Naive thymus-derived CD4-positive, alpha-beta T cell (primary cell): ENCODE measurements at regions not wholly inside any gene's neighbourhood (a gene's known extent, or its start where the extent isn't known, plus 50 kb on each side); places are given as distances from the start of the nearest gene placed in this dataset.

Experiments used
- ATAC-seq: fragments of 150-1000 bp; cut with Tn5 transposase; 2 replicates; pipeline ENCODE4 v1.10.0; 2021; ENCODE audit warnings: mild to moderate bottlenecking, moderate library complexity
- CTCF ChIA-PET: fragments of 350-600 bp; sonication (Branson Sonifier 250); formaldehyde crosslinking; loops from one replicate; lab custom pipeline; 2021; ENCODE audit warnings: antibody characterized with exemption; lab: Charles Lee
- POLR2A ChIA-PET: fragments of 350-600 bp; sonication (Branson Sonifier 250); formaldehyde crosslinking; loops from one replicate; lab custom pipeline; 2021; ENCODE audit warnings: antibody characterized with exemption, inconsistent platforms; lab: Charles Lee
- DNase-seq, 9 donors: peaks; one replicate each; pipeline versions ENCODE4 v3.0.0 to v3.0.0-alpha.2; 2020 to 2022; ENCODE audit warnings: mixed read lengths in 1 of 9
- H3K27ac ChIP-seq: one replicate; pipeline ENCODE4 v1.7.0; 2013; ENCODE audit warnings: mild to moderate bottlenecking, low read depth, low read length, moderate library complexity
- H3K27me3 ChIP-seq, 2 donors: one replicate each; pipeline ENCODE4 v1.7.0; 2013; ENCODE audit warnings: low read length in 2 of 2, mild to moderate bottlenecking in 2 of 2, moderate library complexity in 2 of 2; ENCODE audit not compliant: control insufficient read depth in 2 of 2, insufficient read depth in 2 of 2
- H3K36me3 ChIP-seq, 3 experiments: 1 replicate in 2 of 3; 2 replicates in 1 of 3; pipeline ENCODE4 v1.7.0; 2013; ENCODE audit warnings: low read length in 3 of 3, mild to moderate bottlenecking in 3 of 3, moderate library complexity in 1 of 3; ENCODE audit not compliant: insufficient read depth in 3 of 3, control insufficient read depth in 2 of 3
- H3K4me1 ChIP-seq, 2 donors: one replicate each; pipeline ENCODE4 v1.7.0; 2013; ENCODE audit warnings: low read length in 2 of 2, mild to moderate bottlenecking in 2 of 2, moderate library complexity in 1 of 2; ENCODE audit not compliant: control insufficient read depth in 2 of 2, insufficient read depth in 2 of 2
- H3K4me3 ChIP-seq: 2 replicates; pipeline ENCODE4 v1.7.0; 2013; ENCODE audit warnings: mild to moderate bottlenecking, low read length
- H3K9me3 ChIP-seq, 3 experiments: 1 replicate in 2 of 3; 2 replicates in 1 of 3; pipeline ENCODE4 v1.7.0; 2013; ENCODE audit warnings: low read length in 3 of 3; ENCODE audit not compliant: control insufficient read depth in 2 of 3
- H3K27ac Mint-ChIP-seq, 9 donors: one replicate each; pipeline ENCODE4 v1.8.0; 2020 to 2022; ENCODE audit warnings: mixed read lengths in 9 of 9, mild to moderate bottlenecking in 8 of 9, moderate library complexity in 5 of 9, inconsistent platforms in 2 of 9
- H3K27me3 Mint-ChIP-seq, 5 donors: one replicate each; pipeline ENCODE4 v1.8.0; 2021 to 2022; ENCODE audit warnings: mixed read lengths in 5 of 5, mild to moderate bottlenecking in 1 of 5
- H3K36me3 Mint-ChIP-seq, 5 donors: one replicate each; pipeline ENCODE4 v1.8.0; 2020 to 2022; ENCODE audit warnings: mixed read lengths in 5 of 5, mild to moderate bottlenecking in 3 of 5, inconsistent platforms in 1 of 5
- H3K4me1 Mint-ChIP-seq, 7 donors: one replicate each; pipeline ENCODE4 v1.8.0; 2020 to 2022; ENCODE audit warnings: mixed read lengths in 7 of 7, mild to moderate bottlenecking in 3 of 7, inconsistent platforms in 1 of 7
- H3K4me3 Mint-ChIP-seq, 10 donors: one replicate each; pipeline ENCODE4 v1.8.0; 2020 to 2022; ENCODE audit warnings: mild to moderate bottlenecking in 10 of 10, mixed read lengths in 10 of 10, moderate library complexity in 6 of 10, inconsistent platforms in 2 of 10
- H3K9me3 Mint-ChIP-seq, 11 donors: one replicate each; pipeline ENCODE4 v1.8.0; 2020 to 2022; ENCODE audit warnings: mixed read lengths in 11 of 11, mild to moderate bottlenecking in 4 of 11, inconsistent platforms in 1 of 11, moderate library complexity in 1 of 11
- intact Hi-C, 2 donors: fragments of 100-400 bp; cut with micrococcal nuclease; formaldehyde crosslinking; loops; one replicate each; pipeline ENCODE4 v1.15.1; 2023

GRCh38 chr3:81094986-81095385, 666.5 kb downstream of the GBE1 start:
- Histone ChIP-seq H3K27ac (no peak overlapping the region), H3K9me3 (no peaks in the 10 kb centered on the region), H3K4me1 (no peaks in the 10 kb centered on the region), H3K27me3 (no peaks in the 10 kb centered on the region), H3K36me3 (no peaks in the 10 kb centered on the region), H3K4me3 (no peak overlapping the region)
- Mint-ChIP-seq H3K27me3 (no peaks in the 10 kb centered on the region), H3K9me3 (peaks cover 0 to 6% (median 4%) of the 10 kb centered on the region in 11 donors), H3K4me3 (no peak overlapping the region), H3K27ac (no peak overlapping the region), H3K36me3 (no peaks in the 10 kb centered on the region), H3K4me1 (no peaks in the 10 kb centered on the region)
- ChIA-PET CTCF (no interaction called here), POLR2A (interaction anchor here (0.7 kb wide), 1 partner anchor 20 kb away, joined by 3 read pairs; no protein-coding TSS in a partner anchor)
- ATAC-seq (no peak), DNase-seq (no peak)
- intact Hi-C loops, result no loop called here

- no peak for ATAC-seq
- DNase-seq, result no peak
- Mint-ChIP-seq H3K4me1 (no peaks in the 10 kb centered on the region), H3K27ac (no peak overlapping the region), H3K27me3 (no peaks in the 10 kb centered on the region), H3K36me3 (no peaks in the 10 kb centered on the region), H3K9me3 (peaks cover 0 to 7% (median 0%) of the 10 kb centered on the region in 11 donors), H3K4me3 (no peak overlapping the region)
- ChIA-PET CTCF (no interaction called here), POLR2A (no interaction called here)
- Histone ChIP-seq H3K4me3 (no peak overlapping the region), H3K27ac (no peak overlapping the region), H3K9me3 (no peaks in the 10 kb centered on the region), H3K4me1 (no peaks in the 10 kb centered on the region), H3K36me3 (no peaks in the 10 kb centered on the region), H3K27me3 (no peaks in the 10 kb centered on the region)
- intact Hi-C loops, result no loop called here
Observed at GRCh38 chr3:81087607-81088006, 673.8 kb downstream of the GBE1 start.

GRCh38 chr3:81086348-81086747, 675.1 kb downstream of the GBE1 start:
- intact Hi-C loops, result no loop called here
- Mint-ChIP-seq H3K36me3 (no peaks in the 10 kb centered on the region), H3K27ac (no peak overlapping the region), H3K9me3 (peaks cover 0 to 11% (median 0%) of the 10 kb centered on the region in 11 donors), H3K27me3 (no peaks in the 10 kb centered on the region), H3K4me1 (no peaks in the 10 kb centered on the region), H3K4me3 (no peak overlapping the region)
- CTCF ChIA-PET, result no interaction called here
- no peak for DNase-seq
- Histone ChIP-seq H3K4me3 (no peak overlapping the region), H3K27ac (no peak overlapping the region), H3K4me1 (no peaks in the 10 kb centered on the region), H3K9me3 (no peaks in the 10 kb centered on the region), H3K27me3 (no peaks in the 10 kb centered on the region), H3K36me3 (no peaks in the 10 kb centered on the region)
- ATAC-seq, result no peak
- POLR2A ChIA-PET, result no interaction called here

GRCh38 chr3:81080608-81081007, 680.8 kb downstream of the GBE1 start:
- H3K9me3 ChIP-seq, result no peaks in the 10 kb centered on the region
- peaks cover 0 to 9% (median 3%) of the 10 kb centered on the region in 11 donors for H3K9me3 Mint-ChIP-seq
- H3K27me3 ChIP-seq, result no peaks in the 10 kb centered on the region
- POLR2A ChIA-PET, result no interaction called here
- no peak overlapping the region for H3K4me3 Mint-ChIP-seq
- no peak overlapping the region for H3K27ac Mint-ChIP-seq
- CTCF ChIA-PET, result no interaction called here
- H3K36me3 Mint-ChIP-seq, result no peaks in the 10 kb centered on the region
- no peaks in the 10 kb centered on the region for H3K36me3 ChIP-seq
- no peak overlapping the region for H3K27ac ChIP-seq
- H3K4me1 Mint-ChIP-seq, result no peaks in the 10 kb centered on the region
- no peak overlapping the region for H3K4me3 ChIP-seq
- ATAC-seq, result no peak
- H3K27me3 Mint-ChIP-seq, result no peaks in the 10 kb centered on the region
- no peak for DNase-seq
- no peaks in the 10 kb centered on the region for H3K4me1 ChIP-seq
- intact Hi-C loops, result no loop called here

- CTCF ChIA-PET, result no interaction called here
- no peaks in the 10 kb centered on the region for H3K9me3 ChIP-seq
- Mint-ChIP-seq H3K27ac (no peak overlapping the region), H3K4me3 (no peak overlapping the region), H3K9me3 (peaks cover 0 to 15% (median 4%) of the 10 kb centered on the region in 11 donors), H3K36me3 (no peaks in the 10 kb centered on the region), H3K27me3 (no peaks in the 10 kb centered on the region), H3K4me1 (no peaks in the 10 kb centered on the region)
- no peak overlapping the region for H3K4me3 ChIP-seq
- ATAC-seq (no peak), DNase-seq (no peak)
- POLR2A ChIA-PET, result no interaction called here
- no peaks in the 10 kb centered on the region for H3K27me3 ChIP-seq
- no peaks in the 10 kb centered on the region for H3K36me3 ChIP-seq
- H3K27ac ChIP-seq, result no peak overlapping the region
- H3K4me1 ChIP-seq, result no peaks in the 10 kb centered on the region
- intact Hi-C loops, result no loop called here
Observed at GRCh38 chr3:81072591-81072990, 688.9 kb downstream of the GBE1 start.

GRCh38 chr3:81068546-81068945, 692.9 kb downstream of the GBE1 start:
- H3K4me3 ChIP-seq, result no peak overlapping the region
- Mint-ChIP-seq H3K27ac (no peak overlapping the region), H3K4me3 (no peak overlapping the region), H3K27me3 (no peaks in the 10 kb centered on the region), H3K4me1 (peaks cover 0 to 2% (median 0%) of the 10 kb centered on the region in 7 donors), H3K9me3 (peaks cover 4 to 25% (median 15%) of the 10 kb centered on the region in 11 donors), H3K36me3 (peaks cover 0 to 7% (median 0%) of the 10 kb centered on the region in 5 donors)
- H3K27me3 ChIP-seq, result no peaks in the 10 kb centered on the region
- intact Hi-C loops, result no loop called here
- CTCF ChIA-PET, result no interaction called here
- DNase-seq, result no peak
- POLR2A ChIA-PET, result no interaction called here
- H3K36me3 ChIP-seq, result no peaks in the 10 kb centered on the region
- no peaks in the 10 kb centered on the region for H3K9me3 ChIP-seq
- ATAC-seq, result no peak
- H3K4me1 ChIP-seq, result no peaks in the 10 kb centered on the region
- no peak overlapping the region for H3K27ac ChIP-seq

- Histone ChIP-seq H3K36me3 (no peaks in the 10 kb centered on the region), H3K4me1 (no peaks in the 10 kb centered on the region), H3K27me3 (no peaks in the 10 kb centered on the region), H3K9me3 (no peaks in the 10 kb centered on the region), H3K27ac (no peak overlapping the region), H3K4me3 (no peak overlapping the region)
- POLR2A ChIA-PET, result no interaction called here
- intact Hi-C loops, result no loop called here
- Mint-ChIP-seq H3K4me1 (peaks cover 0 to 2% (median 0%) of the 10 kb centered on the region in 7 donors), H3K9me3 (peaks cover 3 to 34% (median 13%) of the 10 kb centered on the region in 11 donors), H3K36me3 (peaks cover 0 to 7% (median 0%) of the 10 kb centered on the region in 5 donors), H3K27ac (no peak overlapping the region), H3K27me3 (no peaks in the 10 kb centered on the region), H3K4me3 (no peak overlapping the region)
- DNase-seq, result no peak
- CTCF ChIA-PET, result no interaction called here
- ATAC-seq, result no peak
Observed at GRCh38 chr3:81063896-81064295, 697.5 kb downstream of the GBE1 start.
